Transverse colon (tissue), 4 donors: ENCODE measurements at regions not wholly inside any gene's neighbourhood (a gene's known extent, or its start where the extent isn't known, plus 50 kb on each side); places are given as distances from the start of the nearest gene placed in this dataset.

Experiments used
- DNase-seq: peaks from one replicate; pipeline ENCODE4 v3.0.0-alpha.2; 2019
- H3K27ac ChIP-seq, 4 donors: fragments of 200-600 bp; sonication (generic); 2 replicates each; pipeline ENCODE4 v1.5.1; 2016 to 2018; ENCODE audit warnings: inconsistent platforms in 4 of 4
- H3K27me3 ChIP-seq: fragments of 200-600 bp; sonication (generic); 2 replicates; pipeline ENCODE4 v1.5.1; 2017; ENCODE audit warnings: inconsistent platforms
- H3K36me3 ChIP-seq, 4 donors: fragments of 200-600 bp; sonication (generic); 2 replicates each; pipeline ENCODE4 v1.5.1; 2017 to 2019; ENCODE audit warnings: inconsistent platforms in 4 of 4
- H3K4me1 ChIP-seq, 4 donors: fragments of 200-600 bp; sonication (generic); 2 replicates each; pipeline ENCODE4 v1.5.1; 2017 to 2020; ENCODE audit warnings: inconsistent platforms in 4 of 4
- H3K4me3 ChIP-seq, 4 donors: fragments of 200-600 bp; sonication (generic); 1 replicate in 1 of 4; 2 replicates in 3 of 4; pipeline versions ENCODE4 v1.5.1 to v1.6.1; 2017 to 2019; ENCODE audit warnings: inconsistent platforms in 4 of 4
- H3K9me3 ChIP-seq, 2 donors: fragments of 200-600 bp; sonication (generic); 2 replicates each; pipeline ENCODE4 v1.5.1; 2017 to 2019; ENCODE audit warnings: inconsistent platforms in 2 of 2
- EP300 ChIP-seq: sonication (generic); formaldehyde crosslinking; IDR thresholded peaks from one replicate; pipeline ENCODE4 v1.6.1; 2017; ENCODE audit warnings: antibody characterized with exemption, low read depth
- POLR2A ChIP-seq: fragments of 450-650 bp; IDR thresholded peaks from one replicate; pipeline ENCODE4 v1.6.1; 2016; ENCODE audit warnings: antibody characterized with exemption, mild to moderate bottlenecking, moderate library complexity
- POLR2AphosphoS5 ChIP-seq, 3 donors: sonication (generic); formaldehyde crosslinking; IDR thresholded peaks; one replicate each; pipeline ENCODE4 v1.6.1; 2016; ENCODE audit warnings: antibody characterized with exemption in 3 of 3
- WGBS, 2 donors: methylation state at CpG; one replicate each; pipeline ENCODE4 v1.1.5; 2018; ENCODE audit warnings: low coverage in 1 of 2; 5-methylcytosine and 5-hydroxymethylcytosine counted together
- in situ Hi-C, 4 donors: fragments of 200-750 bp; cut with MboI; loops; one replicate each; pipeline versions ENCODE4 v1.15.0 to v1.15.1; 2017; ENCODE audit warnings: low sequenced_read_pairs in 3 of 4, low pct_ligation_motif_present in 1 of 4, low pct_unique_long_range_greater_than_20kb in 1 of 4
- intact Hi-C: fragments of 100-400 bp; cut with DNase I; formaldehyde crosslinking; loops from one replicate; pipeline ENCODE4 v1.15.1; 2023; ENCODE audit warnings: low total_unique reads
- TF ChIP-seq, protein P1 (sequence below), 5 experiments: fragments of 200-600 bp in 3 of 5; fragments of 450-650 bp in 2 of 5; sonication (generic) in 3 of 5; IDR thresholded peaks; 1 replicate in 2 of 5; 2 replicates in 3 of 5; pipeline ENCODE4 v1.5.1; 2016 to 2017; ENCODE audit warnings: antibody characterized with exemption in 5 of 5, inconsistent platforms in 3 of 5, mild to moderate bottlenecking in 2 of 5, moderate library complexity in 1 of 5

DNA sequence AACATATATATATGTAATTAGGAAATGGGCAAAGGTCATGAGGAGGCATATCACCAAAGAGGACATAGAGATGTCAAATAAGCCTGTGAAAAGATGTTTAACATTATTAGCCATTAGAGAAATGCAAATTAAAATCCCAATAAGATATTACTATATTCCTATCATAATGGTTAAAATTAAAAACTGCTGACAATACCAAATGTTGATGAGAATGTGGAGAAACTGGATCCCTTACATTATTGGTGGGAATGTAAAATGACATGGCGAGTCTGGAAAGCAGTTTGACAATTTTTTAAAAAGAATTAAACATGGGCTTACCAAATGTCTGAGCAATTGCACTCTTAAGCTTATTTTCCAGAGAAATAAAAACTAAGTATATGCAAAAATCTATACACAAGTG, 1821.6 kb upstream of the C9orf72 start:
- 77 to 88% methylated on average over 1 of the region's 1 CpG for WGBS, 2 donors
- in situ Hi-C loops (no loop called here), intact Hi-C loops (no loop called here)
- no peak for DNase-seq
- H3K27me3 ChIP-seq = no peaks in the 10 kb centered on the region
- TF ChIP-seq POLR2A = no peak
- TF ChIP-seq POLR2AphosphoS5 (IDR thresholded peaks at IDR 0.05) = no peak
- TF ChIP-seq EP300 = no peak
- TF ChIP-seq, protein P1, sequence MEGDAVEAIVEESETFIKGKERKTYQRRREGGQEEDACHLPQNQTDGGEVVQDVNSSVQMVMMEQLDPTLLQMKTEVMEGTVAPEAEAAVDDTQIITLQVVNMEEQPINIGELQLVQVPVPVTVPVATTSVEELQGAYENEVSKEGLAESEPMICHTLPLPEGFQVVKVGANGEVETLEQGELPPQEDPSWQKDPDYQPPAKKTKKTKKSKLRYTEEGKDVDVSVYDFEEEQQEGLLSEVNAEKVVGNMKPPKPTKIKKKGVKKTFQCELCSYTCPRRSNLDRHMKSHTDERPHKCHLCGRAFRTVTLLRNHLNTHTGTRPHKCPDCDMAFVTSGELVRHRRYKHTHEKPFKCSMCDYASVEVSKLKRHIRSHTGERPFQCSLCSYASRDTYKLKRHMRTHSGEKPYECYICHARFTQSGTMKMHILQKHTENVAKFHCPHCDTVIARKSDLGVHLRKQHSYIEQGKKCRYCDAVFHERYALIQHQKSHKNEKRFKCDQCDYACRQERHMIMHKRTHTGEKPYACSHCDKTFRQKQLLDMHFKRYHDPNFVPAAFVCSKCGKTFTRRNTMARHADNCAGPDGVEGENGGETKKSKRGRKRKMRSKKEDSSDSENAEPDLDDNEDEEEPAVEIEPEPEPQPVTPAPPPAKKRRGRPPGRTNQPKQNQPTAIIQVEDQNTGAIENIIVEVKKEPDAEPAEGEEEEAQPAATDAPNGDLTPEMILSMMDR (IDR thresholded peaks at IDR 0.05) = no peak
- H3K4me3 ChIP-seq = no peak overlapping the region
- no peak overlapping the region for H3K27ac ChIP-seq
- no peaks in the 10 kb centered on the region for H3K9me3 ChIP-seq
- H3K4me1 ChIP-seq = no peaks in the 10 kb centered on the region
- no peaks in the 10 kb centered on the region for H3K36me3 ChIP-seq

DNA sequence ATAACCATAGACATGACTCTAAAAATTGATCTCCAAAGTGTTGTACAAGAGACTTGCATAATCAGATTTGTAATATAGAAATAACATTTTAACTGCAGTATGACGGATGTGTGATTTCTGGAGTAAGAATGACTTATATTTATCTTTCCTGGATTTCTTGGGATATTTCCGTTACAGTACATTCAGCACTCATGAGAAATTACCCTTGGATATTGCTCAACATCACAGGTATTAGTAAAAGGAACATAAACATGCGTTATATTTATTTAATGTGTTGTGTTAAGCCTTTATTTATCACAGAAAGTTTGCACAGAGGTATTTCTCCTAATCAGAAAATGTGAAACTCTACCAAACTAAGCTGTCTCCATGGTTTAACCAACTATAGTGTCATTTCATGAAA, 1823.9 kb upstream of the C9orf72 start:
- Histone ChIP-seq H3K27ac (no peak overlapping the region), H3K9me3 (no peaks in the 10 kb centered on the region), H3K4me1 (no peaks in the 10 kb centered on the region), H3K36me3 (no peaks in the 10 kb centered on the region), H3K27me3 (no peaks in the 10 kb centered on the region), H3K4me3 (no peak overlapping the region)
- intact Hi-C loops (no loop called here), in situ Hi-C loops (no loop called here)
- 72 to 79% methylated on average over 3 of the region's 3 CpGs for WGBS, 2 donors
- TF ChIP-seq POLR2A (no peak), EP300 (no peak), POLR2AphosphoS5 (IDR thresholded peaks at IDR 0.05) (no peak)
- TF ChIP-seq, protein P1 (IDR thresholded peaks at IDR 0.05) = no peak
- no peak for DNase-seq

DNA sequence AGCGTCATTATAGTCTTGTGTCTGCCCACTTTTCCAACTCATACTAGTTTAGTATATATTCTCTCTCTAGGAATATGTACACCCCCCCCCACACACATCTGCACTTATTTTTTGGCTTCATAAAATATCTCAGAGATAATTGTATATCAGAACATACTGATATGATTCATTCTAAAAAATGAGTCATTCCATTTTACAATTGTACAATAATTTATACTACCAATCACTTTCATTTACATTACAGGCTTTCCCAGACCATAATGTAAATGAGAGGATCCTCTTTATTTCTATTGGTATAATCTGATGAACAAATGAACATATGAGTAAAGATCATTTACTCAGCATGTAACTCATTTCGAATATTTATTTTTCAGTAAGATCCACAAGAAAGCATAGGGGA, 1842.9 kb upstream of the C9orf72 start:
- H3K36me3 ChIP-seq = no peaks in the 10 kb centered on the region
- H3K9me3 ChIP-seq = no peaks in the 10 kb centered on the region
- H3K27ac ChIP-seq = no peak overlapping the region
- in situ Hi-C loops = no loop called here
- no peak for TF ChIP-seq EP300
- TF ChIP-seq POLR2AphosphoS5 (IDR thresholded peaks at IDR 0.05) = no peak
- TF ChIP-seq, protein P1 (IDR thresholded peaks at IDR 0.05) = no peak
- TF ChIP-seq POLR2A = no peak
- H3K4me1 ChIP-seq = no peaks in the 10 kb centered on the region
- WGBS, 2 donors = 77 to 89% methylated on average over 2 of the region's 2 CpGs
- H3K4me3 ChIP-seq = no peak overlapping the region
- H3K27me3 ChIP-seq = no peaks in the 10 kb centered on the region
- intact Hi-C loops = no loop called here
- DNase-seq = no peak

DNA sequence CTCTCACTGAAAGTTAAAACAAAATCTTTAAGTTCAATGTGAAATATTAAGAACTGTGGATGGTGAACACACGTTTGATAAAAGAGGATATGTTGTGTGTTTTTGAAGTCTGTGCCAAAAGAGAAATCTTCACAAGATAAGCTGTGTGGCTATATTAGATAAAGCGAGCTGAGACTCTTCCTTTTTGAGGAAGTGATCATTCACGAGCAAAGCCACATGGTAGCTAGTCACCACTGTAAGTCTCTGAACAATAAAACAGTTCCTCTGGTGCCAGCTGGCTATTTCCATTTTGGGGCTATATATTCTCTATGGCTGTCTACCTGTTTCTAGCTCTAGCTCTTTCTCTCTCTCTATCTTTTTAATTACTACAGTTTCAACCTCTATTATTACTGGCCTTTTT, 1849.2 kb upstream of the C9orf72 start:
- in situ Hi-C loops (no loop called here), intact Hi-C loops (no loop called here)
- DNase-seq = no peak
- 42 to 43% methylated on average over 3 of the region's 3 CpGs for WGBS, 2 donors
- TF ChIP-seq POLR2A (no peak), EP300 (no peak), POLR2AphosphoS5 (IDR thresholded peaks at IDR 0.05) (no peak)
- TF ChIP-seq, protein P1 (IDR thresholded peaks at IDR 0.05) = no peak
- H3K27ac ChIP-seq = no peak overlapping the region
- no peaks in the 10 kb centered on the region for H3K4me1 ChIP-seq
- H3K36me3 ChIP-seq = no peaks in the 10 kb centered on the region
- no peaks in the 10 kb centered on the region for H3K9me3 ChIP-seq
- H3K27me3 ChIP-seq = no peaks in the 10 kb centered on the region
- H3K4me3 ChIP-seq = no peak overlapping the region
